AG10803 (cell line): ENCODE measurements at regions not wholly inside any gene's neighbourhood (a gene's known extent, or its start where the extent isn't known, plus 50 kb on each side); places are given as distances from the start of the nearest gene placed in this dataset.

ENCODE experiments used
- DNase-seq: peaks from one replicate; pipeline ENCODE4 v3.0.0; 2010; ENCODE audit warnings: low read depth
- H3K4me3 ChIP-seq: 2 replicates; pipeline ENCODE4 v1.5.1; 2011; ENCODE audit warnings: mild to moderate bottlenecking, low read length, control low read depth
- CTCF ChIP-seq: conservative IDR thresholded peaks from 2 replicates; pipeline ENCODE4 v1.5.1; 2011; ENCODE audit warnings: mild to moderate bottlenecking, low read length, control low read depth, inconsistent platforms

- DNase-seq, result no peak
- H3K4me3 ChIP-seq, result no peak overlapping the region
- TF ChIP-seq CTCF, result no peak
Measured at GRCh38 chrX:13478740-13479451, 90.5 kb upstream of the EGFL6 start.

GRCh38 chrX:13476384-13476783 is 93.0 kb upstream of the EGFL6 start:
- no peak for DNase-seq
- no peak for TF ChIP-seq CTCF
- no peak overlapping the region for H3K4me3 ChIP-seq

DNA sequence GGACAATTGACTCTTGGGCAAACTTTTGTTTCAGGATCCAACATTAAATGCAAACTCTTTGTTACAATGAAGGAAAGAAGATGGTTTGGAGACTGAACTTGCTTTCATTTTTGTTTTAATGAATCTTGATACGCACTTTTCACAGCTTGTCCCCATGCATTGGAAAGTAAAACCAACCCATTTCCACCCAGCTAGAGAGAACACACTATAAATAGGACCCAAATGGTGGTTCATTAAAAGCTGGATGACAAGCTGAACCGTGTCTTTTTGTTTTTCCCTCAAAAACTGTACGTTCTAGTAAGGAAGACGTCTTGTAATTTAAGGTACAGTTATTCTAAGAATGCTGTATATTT is 95.3 kb upstream of the EGFL6 start:
- peak overlapping the region; percentile 24 for H3K4me3 ChIP-seq
- DNase-seq, result no peak
- no peak for TF ChIP-seq CTCF

DNA sequence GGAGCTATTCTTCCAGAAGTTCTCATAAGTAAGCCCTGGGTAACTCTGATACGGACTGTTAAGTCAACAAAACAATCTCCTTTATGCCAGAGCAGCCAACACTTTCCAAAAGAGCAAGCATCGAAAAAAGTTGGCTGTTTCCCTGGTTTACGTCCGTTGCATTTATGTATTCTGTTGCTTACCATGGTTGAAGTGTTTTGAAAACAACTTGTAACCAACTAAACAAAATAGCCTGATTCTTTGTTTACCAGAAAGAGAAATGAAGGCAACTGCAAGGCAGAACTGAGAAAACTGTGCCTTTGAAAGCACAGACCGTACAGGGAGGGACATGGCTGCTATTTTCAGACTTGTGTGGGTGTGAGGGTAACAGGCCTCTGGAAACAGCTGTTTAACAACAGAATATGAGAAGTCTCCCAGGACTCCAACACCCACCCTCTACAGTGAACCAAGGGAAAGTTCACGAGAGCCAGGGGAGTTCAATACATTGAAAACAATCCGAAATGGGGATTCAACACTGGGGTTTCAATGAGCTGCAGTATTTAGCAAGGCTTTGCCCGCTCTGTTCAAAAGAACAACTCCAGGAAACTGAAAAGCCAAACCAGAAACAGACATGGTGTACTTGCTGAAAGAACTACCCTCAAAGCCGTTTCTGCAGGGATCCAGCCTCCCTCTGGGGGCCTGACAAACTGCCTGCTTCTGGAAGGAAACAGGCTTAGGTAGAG is 95.8 kb upstream of the EGFL6 start:
- peak; percentile 23 for DNase-seq

DNA sequence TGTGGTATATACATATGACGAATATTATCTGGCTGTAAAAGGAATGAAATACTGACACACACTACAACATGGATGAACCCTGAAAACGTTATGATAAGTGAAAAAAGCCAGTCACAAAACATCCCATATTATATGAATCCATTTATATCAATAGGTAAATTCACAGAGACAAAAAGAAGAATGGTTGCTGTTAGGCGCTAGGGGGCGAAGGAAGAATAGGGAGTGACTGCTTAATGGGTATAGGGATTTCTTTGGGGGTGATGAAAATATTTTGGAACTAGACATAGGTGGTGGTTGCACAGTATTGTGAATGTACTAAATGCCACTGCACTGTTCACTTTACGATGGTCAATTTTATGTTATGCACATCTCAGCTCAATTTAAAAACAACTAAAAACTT is 96.4 kb upstream of the EGFL6 start:
- H3K4me3 ChIP-seq, result no peak overlapping the region
- no peak for DNase-seq
- TF ChIP-seq CTCF, result no peak; the same call in 1 of the 2 replicates

More for the DNA sequence above, 95.8 kb upstream of the EGFL6 start:
- no peak for TF ChIP-seq CTCF
- H3K4me3 ChIP-seq, result peak overlapping the region; percentile 24

DNA sequence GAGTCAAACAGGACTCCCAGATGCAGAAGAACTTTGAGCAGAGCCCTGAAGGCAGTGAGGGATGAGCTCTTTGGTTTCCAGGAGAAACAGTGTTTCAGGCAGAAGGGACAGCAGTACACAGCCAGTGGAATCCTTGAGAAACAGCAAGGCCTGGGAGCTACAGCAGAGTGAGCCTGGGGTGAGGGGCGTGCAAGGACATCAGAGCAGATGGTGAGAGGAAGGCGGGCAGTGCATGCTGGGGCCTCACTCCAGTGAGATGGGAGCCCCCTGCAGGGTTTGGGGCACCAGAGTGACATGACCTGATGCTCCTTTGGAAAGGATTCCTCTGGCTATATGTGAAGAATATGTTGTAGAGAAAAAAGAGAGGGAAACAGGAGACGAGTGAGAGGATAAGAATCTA is 98.1 kb upstream of the EGFL6 start:
- no peak for DNase-seq
- TF ChIP-seq CTCF, result no peak
- H3K4me3 ChIP-seq, result no peak overlapping the region

DNA sequence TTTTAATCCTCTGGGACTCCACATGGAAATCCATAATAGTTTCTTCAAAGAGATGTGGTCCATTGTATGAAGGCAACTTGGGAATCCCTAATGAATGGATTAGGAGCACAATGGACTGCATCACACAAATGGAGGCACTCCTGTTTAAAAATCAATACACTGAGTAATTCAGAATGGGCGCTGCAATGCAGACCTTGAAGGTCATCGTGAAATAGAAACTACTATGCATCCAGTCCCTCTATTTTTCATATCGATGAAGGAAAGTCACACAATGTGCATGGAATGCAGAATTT is 98.8 kb upstream of the EGFL6 start:
- H3K4me3 ChIP-seq, result no peak overlapping the region
- DNase-seq, result no peak
- TF ChIP-seq CTCF, result no peak
